ENCODE measurements at regions not wholly inside any gene's neighbourhood (a gene's known extent, or its start where the extent isn't known, plus 50 kb on each side); places are given as distances from the start of the nearest gene placed in this dataset.

- no peak for DNase-seq
These were observed 792.7 kb upstream of the LUZP2 start for GRCh38 chr11:23704183-23704582.

GRCh38 chr11:23711981-23712380, 784.9 kb upstream of the LUZP2 start:
- no peak for DNase-seq

DNA sequence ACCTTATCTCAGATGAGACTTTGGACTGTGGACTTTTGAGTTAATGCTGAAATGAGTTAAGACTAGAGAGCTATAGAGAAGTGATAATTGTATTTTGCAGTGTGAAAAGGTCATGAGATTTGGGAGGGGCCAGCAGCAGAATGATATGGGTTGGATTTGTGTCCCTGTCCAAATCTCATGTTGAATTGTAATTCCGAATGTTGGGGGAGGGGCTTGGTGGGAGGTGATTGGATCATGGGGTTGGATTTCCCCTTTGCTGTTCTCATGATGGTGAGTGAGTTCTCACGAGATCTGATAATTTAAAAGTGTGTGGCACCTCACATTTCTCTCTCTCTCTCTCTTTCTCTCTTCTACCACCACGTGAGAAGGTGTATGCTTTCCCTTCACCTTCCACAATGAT, 777.8 kb upstream of the LUZP2 start:
- no peak for DNase-seq

GRCh38 chr11:23723861-23724260, 773.0 kb upstream of the LUZP2 start:
- DNase-seq, result no peak

DNA sequence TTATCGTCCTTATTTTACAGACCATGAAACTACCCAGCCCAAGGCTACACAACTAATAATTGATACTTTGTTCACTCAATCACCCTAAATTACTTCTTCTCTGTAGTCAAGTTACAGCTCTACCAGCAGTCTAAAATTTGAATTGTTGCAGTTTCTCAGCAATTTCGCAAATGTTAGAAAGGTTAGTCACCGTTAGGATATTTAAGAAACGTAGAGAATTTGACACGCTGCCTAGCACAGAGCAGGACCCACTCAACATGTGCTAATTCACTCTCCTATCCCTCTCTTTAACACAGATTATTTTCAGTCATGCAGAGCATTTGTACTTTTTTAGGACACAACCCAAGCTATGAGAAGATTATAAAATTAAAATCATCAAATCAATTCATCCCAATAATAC, 771.1 kb upstream of the LUZP2 start:
- DNase-seq, result no peak

DNA sequence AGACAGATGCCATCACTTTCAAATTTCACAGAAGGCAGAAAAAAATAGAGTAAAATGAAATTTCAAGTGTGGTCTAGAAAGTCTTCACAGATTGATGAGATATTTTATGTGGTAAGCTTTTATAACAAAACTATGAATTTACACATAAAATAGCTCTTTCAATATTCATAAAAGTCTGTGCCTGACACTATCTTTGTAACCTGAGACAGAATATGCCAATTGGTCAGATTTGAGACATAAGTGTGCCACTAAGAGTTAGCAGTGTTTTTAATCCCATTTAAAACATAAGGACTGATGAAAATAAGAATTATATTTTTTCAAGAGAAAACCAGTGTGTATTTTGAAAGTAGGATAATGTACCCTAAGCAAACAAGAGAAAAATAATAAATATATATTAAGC, 769.5 kb upstream of the LUZP2 start:
- no peak for DNase-seq

DNA sequence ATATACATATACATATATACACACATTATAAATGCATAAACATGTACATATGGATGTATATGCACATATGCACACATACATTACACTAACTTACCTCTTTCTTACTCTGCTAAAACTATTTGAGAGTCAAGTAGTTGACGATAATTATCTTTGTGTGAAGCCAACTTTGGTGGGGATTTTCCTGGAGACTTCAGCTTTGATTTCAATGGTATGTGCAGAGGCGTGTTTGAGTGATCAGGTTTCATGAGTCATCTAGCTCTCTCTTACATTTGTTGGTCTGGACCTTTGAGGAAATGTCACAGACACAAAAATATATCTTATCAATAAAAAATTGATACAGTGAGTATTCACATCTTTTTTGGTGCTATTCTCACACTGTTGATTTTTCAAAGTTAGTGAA, 769.1 kb upstream of the LUZP2 start:
- no peak for DNase-seq

DNA sequence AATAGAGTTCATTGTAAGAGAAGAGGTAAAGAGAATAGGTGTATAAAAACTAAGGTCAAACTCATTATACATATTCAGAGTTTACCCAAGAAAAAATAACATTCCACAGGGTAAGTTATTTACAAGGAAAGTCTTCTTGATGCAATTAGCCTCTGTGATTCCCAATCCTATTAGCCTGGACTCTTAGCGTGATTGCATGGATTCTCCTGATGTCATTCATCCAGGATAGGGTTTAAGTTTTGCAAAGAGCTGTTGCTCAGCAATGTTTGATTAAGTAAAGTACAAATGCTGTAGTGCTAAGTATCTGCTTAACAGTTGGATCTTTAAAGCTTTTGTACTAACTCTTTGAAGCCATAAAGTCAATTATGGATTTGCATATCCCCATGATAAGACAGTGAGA, 767.8 kb upstream of the LUZP2 start:
- DNase-seq, result no peak

- DNase-seq, result no peak
These were observed 766.4 kb upstream of the LUZP2 start for GRCh38 chr11:23730307-23730998.

GRCh38 chr11:23732026-23732425, 764.8 kb upstream of the LUZP2 start:
- no peak for DNase-seq

DNA sequence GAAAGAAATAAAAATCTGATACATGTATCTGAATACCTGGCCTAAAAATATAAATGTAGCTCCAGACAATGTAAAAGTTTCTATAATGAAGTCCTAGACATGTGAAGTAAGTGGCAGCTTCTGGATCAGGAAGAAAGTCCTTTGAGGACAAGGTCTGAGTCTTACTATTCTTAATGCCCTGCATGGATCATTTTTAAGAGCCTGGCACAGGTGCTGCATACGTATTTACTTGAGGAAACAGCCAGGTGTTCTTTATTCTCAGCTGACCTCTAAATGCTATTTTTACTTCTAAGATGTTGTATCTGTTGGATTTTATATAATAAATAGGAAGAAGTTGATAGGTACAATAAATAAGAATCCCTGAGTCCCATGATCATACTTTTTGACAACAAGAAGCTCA, 750.0 kb upstream of the LUZP2 start:
- DNase-seq, result no peak

DNA sequence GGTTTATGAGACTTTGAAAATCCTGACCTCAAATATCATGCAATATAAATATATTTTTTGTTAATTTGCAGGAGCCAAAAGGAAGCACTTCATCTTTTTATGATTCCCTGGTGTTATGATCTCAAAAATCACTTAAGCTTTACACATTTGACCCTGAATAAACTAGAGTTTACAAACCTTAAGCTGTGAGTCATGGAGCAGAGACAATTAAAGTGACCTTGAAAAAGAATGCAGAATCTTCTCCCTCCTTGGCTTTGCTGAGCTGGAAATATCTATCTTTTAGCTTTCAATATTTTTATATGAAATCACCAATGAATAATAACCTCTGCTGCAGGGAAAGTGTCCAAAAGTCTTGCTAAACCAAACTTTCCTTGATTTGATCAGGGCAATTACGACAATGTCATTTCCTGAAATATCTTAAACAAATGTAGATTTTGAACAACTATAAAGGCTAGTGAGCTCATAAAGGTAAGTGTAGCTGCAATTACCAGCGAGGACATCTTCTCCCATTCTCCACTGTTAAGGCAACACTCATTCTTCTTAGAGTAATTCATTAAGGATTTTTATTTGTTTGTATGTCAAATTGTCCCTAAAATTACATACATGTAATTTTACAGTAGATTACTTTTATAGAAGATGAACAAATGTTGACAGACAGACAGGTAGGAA, 747.0 kb upstream of the LUZP2 start:
- no peak for DNase-seq

- no peak for DNase-seq
These were observed 745.6 kb upstream of the LUZP2 start for GRCh38 chr11:23751280-23751679.

DNA sequence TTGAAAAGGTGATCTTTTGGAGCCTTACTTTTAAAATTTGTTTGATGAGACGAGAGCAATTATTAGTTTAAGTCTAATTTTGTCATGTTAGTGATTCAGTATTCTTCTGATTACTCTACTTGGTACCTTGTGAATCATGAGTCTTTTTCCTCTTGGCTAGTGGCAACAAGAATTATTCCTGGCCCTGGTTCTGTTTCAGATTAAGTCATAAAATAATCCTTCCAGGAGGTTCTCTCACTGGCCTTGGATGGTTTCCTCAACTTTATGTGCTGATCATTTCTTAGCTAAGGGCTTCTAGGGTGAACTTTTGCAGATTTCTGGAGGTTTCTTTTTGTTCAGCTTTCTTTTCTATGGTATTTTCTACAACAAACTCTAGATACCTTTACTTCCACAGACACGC, 741.8 kb upstream of the LUZP2 start:
- no peak for DNase-seq

GRCh38 chr11:23755769-23756168, 741.1 kb upstream of the LUZP2 start:
- DNase-seq, result no peak

GRCh38 chr11:23759489-23759888, 737.4 kb upstream of the LUZP2 start:
- DNase-seq, result no peak

DNA sequence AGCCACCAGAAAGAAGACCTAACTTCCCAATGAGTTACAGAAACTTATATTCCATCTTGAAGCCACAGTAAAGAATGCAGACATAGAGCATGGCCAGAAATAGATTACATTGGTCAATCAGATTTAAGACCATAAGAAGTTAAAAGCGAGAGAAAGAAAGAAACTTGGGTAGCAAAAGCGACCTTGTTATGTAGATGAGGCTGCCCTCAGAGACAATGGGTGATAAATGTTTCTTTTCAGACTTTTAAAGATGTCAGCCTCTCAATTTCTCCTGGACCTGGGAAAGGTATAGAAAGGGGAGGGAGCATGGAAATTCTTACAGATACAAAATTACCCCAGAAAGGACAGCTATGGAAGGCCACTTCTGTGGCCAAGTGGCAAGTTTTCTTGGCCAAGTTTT, 732.6 kb upstream of the LUZP2 start:
- DNase-seq, result no peak

DNA sequence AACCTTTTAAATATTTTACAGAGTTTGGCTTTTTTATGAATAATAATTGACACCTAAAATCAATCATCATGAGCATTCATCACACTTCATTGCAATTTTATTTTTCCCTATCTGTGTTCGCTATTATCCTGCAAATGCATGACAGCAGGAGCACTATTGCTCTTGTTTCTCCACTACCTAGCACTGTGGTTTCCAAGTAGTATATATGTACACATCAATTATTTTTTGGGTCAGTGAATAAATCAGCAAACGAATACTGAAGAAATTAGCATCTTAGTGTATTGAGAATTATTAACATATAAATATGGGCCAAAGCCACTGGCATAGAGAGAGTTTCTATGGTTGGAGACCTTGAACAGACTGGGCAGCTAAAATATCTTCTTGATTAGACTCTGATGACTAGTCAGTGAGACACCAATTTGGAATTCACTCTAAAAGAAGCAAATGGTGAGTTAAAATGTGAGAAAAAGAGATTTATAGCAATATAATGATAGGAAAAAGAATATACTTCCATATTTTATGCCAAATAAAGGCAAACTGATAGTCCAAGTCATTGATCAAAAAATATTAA, 731.1 kb upstream of the LUZP2 start:
- no peak for DNase-seq

DNA sequence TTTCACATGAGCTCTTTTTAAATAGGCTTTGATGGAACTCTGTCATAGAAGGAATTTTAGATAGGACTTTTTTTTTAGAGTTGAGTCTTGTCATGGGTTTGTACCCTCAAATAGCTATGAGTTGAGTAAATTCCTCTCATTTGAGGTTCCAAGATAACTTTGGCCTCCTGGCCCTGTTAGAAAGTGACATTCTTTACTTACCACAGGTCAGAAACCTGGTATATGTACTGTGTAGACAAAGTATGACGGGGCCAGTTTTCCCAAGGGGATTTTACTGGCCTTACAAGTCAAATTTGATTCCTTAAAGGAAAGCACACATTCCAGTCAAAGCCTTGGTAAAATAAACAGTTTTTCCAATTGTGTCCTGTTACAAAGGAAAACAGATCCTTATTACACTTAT, 729.3 kb upstream of the LUZP2 start:
- no peak for DNase-seq

- no peak for DNase-seq
These were observed 727.6 kb upstream of the LUZP2 start for GRCh38 chr11:23769214-23769613.

DNA sequence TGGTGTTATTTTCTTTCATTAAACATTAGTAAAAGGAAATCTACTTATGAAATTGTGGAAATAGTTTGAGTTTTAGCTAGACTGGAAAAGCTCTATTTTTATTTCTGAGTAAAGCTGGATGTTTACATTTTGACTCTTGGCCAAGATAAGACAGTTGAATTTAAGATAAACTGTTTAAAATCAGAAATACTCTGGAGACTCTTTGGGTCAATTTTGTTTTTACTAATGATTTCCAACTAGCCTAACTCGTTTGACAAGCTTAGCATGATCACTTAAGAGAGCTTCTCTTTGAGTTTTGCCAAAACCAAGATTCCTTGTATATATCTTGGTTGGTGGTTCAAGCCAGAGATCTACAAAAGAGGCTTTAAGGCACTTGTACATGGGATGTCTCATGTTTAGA, 724.8 kb upstream of the LUZP2 start:
- no peak for DNase-seq

DNA sequence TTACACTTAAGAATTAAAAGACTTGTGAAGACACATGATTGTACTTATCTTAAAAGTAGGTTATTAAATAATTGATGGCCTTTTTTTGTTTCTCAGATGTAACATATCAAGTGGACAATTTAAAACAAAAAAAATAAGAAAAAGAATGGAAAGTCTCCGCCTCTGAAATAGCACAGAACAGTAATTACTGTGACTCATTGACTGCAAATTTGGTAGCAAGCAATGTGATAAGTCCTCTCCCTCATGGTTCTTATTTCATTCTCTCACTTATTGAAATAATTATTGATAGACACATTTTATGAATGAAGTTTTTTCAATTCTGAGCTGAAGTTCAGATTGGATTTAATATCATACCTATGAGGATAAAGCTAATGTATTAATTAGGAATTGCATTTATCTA, 717.9 kb upstream of the LUZP2 start:
- no peak for DNase-seq

- no peak for DNase-seq
These were observed 716.6 kb upstream of the LUZP2 start for GRCh38 chr11:23780231-23780630.

DNA sequence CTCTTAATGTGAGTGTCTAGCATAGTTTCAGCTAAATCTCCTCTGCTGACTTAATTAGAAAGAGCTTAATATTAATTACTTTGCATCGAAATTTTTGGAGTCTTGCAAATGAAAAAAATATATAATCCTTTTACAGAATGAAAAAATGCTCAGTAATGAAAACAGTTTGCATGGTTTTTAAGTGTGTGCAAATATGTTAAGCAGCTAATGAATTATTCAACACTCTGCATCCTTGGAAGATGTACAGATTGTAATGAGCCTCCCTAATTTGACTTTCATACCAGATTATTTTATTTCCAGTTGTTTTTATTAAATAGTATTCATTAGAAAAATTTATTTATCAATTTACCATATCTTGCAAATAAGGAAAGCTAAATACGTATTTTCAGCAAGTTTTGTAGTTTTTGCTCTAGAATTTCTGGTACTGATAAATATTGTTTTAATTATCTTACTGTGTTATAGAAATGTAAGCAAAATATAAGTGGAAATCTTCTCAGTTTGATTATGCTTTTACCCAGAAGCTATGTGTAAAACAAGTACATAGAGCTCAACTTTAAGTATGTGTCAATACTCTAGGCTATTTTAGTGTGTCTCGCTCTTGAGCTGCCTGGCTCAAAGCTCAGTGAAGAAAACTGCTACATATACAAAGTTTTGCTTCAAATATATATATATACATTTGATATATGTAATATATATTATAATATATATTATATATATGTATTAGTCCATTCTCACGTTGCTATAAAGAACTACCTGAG, 714.9 kb upstream of the LUZP2 start:
- no peak for DNase-seq
